ENCODE measurements at regions not wholly inside any gene's neighbourhood (a gene's known extent, or its start where the extent isn't known, plus 50 kb on each side); places are given as distances from the start of the nearest gene placed in this dataset.

DNA sequence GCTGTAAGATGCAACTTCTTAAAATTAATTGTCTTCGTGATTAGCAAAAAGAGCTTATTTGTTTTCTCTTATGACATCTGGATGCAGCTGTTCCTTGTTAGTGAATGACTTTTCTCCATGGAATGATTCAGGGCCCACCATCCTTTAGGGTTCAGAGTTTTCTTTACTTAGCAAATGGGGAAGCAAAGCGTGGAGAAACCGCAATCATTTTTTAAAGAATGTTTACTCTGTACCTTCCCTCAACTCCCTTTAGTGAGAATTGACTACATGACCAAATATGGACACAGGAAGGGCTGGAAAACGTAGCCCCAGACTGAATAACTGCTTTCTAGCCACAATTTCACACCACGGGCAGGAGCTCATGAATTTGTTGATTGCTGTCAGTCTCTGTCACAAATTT lies 130.1 kb downstream of the EDEM1 start:
- H3K9ac ChIP-seq (ENCODE audit: low read length in 5 of 5): no peak overlapping the region
- no peaks in the 10 kb centered on the region for H3K4me1 ChIP-seq (ENCODE audit: control insufficient read depth in 5 of 5, insufficient read depth in 5 of 5, low read length in 5 of 5)
- no peaks in the 10 kb centered on the region for H3K27me3 ChIP-seq (ENCODE audit: control insufficient read depth in 5 of 5, insufficient read depth in 4 of 5, low read length in 5 of 5)
- H3K36me3 ChIP-seq (ENCODE audit: control insufficient read depth in 5 of 5, insufficient read depth in 5 of 5, low read length in 5 of 5): no peaks in the 10 kb centered on the region
- peaks cover 0 to 4% (median 0%) of the 10 kb centered on the region in 5 donors for H3K9me3 ChIP-seq (ENCODE audit: control insufficient read depth in 5 of 5, low read length in 5 of 5)
- no peak overlapping the region for H3K27ac ChIP-seq (ENCODE audit: low read depth, low read length)
- H3K4me3 ChIP-seq (ENCODE audit: low read depth in 1 of 5, low read length in 5 of 5): no peak overlapping the region

DNA sequence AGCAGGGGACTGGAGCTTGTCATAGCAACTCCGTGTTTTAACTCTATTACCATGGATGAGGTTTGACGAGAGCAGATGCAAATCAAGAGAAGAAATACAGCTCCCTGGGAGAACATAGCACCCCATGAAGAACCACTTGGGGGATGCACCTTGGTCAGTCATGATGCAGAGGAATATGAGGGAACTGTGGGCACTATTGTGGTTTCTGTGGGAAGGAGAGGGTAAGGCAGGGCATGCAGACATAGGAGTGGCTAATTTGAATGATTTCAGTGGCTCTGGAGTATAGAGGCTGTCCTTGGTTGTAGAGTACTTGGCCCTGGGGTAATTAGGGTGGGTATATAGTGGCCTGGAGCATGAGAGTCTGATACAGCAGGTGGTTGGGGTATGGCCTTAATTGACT lies 131.9 kb downstream of the EDEM1 start:
- Histone ChIP-seq H3K36me3 (ENCODE audit: control insufficient read depth in 5 of 5, insufficient read depth in 5 of 5, low read length in 5 of 5) (no peaks in the 10 kb centered on the region), H3K4me3 (ENCODE audit: low read depth in 1 of 5, low read length in 5 of 5) (no peak overlapping the region), H3K27me3 (ENCODE audit: control insufficient read depth in 5 of 5, insufficient read depth in 4 of 5, low read length in 5 of 5) (no peaks in the 10 kb centered on the region), H3K9ac (ENCODE audit: low read length in 5 of 5) (no peak overlapping the region), H3K9me3 (ENCODE audit: control insufficient read depth in 5 of 5, low read length in 5 of 5) (peaks cover 0 to 4% (median 0%) of the 10 kb centered on the region in 5 donors), H3K27ac (ENCODE audit: low read depth, low read length) (no peak overlapping the region), H3K4me1 (ENCODE audit: control insufficient read depth in 5 of 5, insufficient read depth in 5 of 5, low read length in 5 of 5) (no peaks in the 10 kb centered on the region)

DNA sequence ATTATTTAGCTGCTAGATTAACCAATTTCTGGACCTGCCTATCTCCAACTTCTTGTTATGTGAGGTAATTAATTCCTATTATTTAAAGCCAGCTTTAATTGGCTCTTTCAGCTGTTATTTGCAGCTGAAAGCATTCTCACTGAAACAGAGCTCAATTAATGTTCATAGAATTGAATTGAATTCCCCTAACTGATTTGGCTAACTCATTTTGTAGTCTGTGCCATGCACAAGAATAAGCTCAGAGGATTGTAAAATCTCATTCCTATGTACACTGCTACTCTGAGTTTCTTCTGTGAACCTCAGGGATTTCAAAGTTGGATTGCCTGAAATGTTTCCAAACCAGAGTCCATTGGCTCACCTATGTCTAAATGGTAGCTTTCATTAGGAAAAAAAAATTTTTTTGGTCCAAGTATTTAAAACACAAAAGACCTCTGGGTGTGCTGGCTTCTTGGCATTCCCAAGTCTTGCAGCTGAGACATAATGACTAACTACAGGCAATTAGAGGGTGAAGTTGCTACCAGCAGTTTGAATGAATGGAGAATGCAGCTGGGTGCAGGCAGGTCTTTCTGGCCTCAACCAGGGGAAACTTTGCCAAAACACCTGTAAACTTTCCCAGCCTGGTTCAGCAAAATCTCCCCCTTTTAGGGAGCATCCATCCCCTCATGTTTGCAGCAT lies 134.3 kb downstream of the EDEM1 start:
- Histone ChIP-seq H3K9ac (ENCODE audit: low read length in 5 of 5) (no peak overlapping the region), H3K4me1 (ENCODE audit: control insufficient read depth in 5 of 5, insufficient read depth in 5 of 5, low read length in 5 of 5) (no peaks in the 10 kb centered on the region), H3K9me3 (ENCODE audit: control insufficient read depth in 5 of 5, low read length in 5 of 5) (peaks cover 0 to 5% (median 0%) of the 10 kb centered on the region in 5 donors), H3K27me3 (ENCODE audit: control insufficient read depth in 5 of 5, insufficient read depth in 4 of 5, low read length in 5 of 5) (no peaks in the 10 kb centered on the region), H3K36me3 (ENCODE audit: control insufficient read depth in 5 of 5, insufficient read depth in 5 of 5, low read length in 5 of 5) (no peaks in the 10 kb centered on the region), H3K4me3 (ENCODE audit: low read depth in 1 of 5, low read length in 5 of 5) (no peak overlapping the region), H3K27ac (ENCODE audit: low read depth, low read length) (no peak overlapping the region)

DNA sequence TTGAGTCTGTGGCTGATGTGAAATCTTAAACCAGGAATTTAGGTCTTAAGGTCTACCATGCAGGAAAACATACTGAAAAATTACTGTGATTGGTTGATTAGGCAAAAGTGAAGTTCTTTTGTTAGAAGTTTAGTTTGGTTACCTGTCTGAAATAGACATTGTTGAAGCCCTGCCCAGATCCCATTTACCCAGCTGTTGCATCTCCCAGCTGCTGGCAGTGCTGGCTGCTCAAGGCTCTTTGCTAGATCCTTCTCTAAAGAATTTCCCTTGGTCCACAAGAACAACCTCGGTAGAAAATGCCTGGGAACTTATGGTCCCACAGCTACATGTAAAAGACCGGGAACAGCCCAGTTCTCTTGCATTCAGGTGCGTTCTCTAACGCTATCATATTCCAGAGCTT lies 137.3 kb downstream of the EDEM1 start:
- H3K4me3 ChIP-seq (ENCODE audit: low read depth in 1 of 5, low read length in 5 of 5): no peak overlapping the region
- H3K27ac ChIP-seq (ENCODE audit: low read depth, low read length): no peak overlapping the region
- no peaks in the 10 kb centered on the region for H3K27me3 ChIP-seq (ENCODE audit: control insufficient read depth in 5 of 5, insufficient read depth in 4 of 5, low read length in 5 of 5)
- no peaks in the 10 kb centered on the region for H3K36me3 ChIP-seq (ENCODE audit: control insufficient read depth in 5 of 5, insufficient read depth in 5 of 5, low read length in 5 of 5)
- no peaks in the 10 kb centered on the region for H3K4me1 ChIP-seq (ENCODE audit: control insufficient read depth in 5 of 5, insufficient read depth in 5 of 5, low read length in 5 of 5)
- H3K9ac ChIP-seq (ENCODE audit: low read length in 5 of 5): no peak overlapping the region
- H3K9me3 ChIP-seq (ENCODE audit: control insufficient read depth in 5 of 5, low read length in 5 of 5): peaks cover 0 to 5% (median 0%) of the 10 kb centered on the region in 5 donors

DNA sequence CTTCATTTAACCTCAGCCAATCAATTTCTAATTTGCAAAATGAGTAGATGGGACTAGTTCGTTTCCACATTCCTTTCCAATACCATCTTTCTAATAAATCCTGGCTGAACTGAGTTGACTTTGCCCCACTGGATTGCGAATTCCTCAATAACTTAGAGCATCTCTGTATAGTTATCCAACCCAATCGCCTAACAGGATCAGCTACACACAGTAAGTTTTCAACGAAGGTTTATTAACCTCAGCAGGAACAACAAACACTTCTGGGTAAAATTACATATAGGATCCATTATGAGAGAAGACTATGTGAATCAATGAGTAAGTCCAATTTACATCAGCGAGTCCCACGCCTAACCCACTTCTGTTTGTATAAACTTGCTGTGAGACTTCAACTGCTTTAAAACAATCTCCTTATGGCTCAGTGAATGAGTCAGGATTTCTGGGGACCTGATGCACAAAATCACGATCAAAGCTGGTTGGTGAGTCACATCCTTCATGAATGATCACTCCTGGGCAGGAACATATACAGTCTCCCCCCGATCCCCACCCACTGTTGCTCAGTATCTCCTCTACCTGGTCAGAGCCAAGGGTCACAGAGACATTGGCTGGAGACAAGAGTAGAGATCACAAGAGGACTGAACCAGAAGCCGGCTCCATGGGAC lies 142.8 kb downstream of the EDEM1 start:
- H3K4me3 ChIP-seq (ENCODE audit: low read depth in 1 of 5, low read length in 5 of 5): no peak overlapping the region
- H3K27me3 ChIP-seq (ENCODE audit: control insufficient read depth in 5 of 5, insufficient read depth in 4 of 5, low read length in 5 of 5): no peaks in the 10 kb centered on the region
- no peaks in the 10 kb centered on the region for H3K36me3 ChIP-seq (ENCODE audit: control insufficient read depth in 5 of 5, insufficient read depth in 5 of 5, low read length in 5 of 5)
- peaks cover 0 to 5% (median 0%) of the 10 kb centered on the region in 5 donors for H3K9me3 ChIP-seq (ENCODE audit: control insufficient read depth in 5 of 5, low read length in 5 of 5)
- H3K27ac ChIP-seq (ENCODE audit: low read depth, low read length): no peak overlapping the region
- H3K9ac ChIP-seq (ENCODE audit: low read length in 5 of 5): no peak overlapping the region
- H3K4me1 ChIP-seq (ENCODE audit: control insufficient read depth in 5 of 5, insufficient read depth in 5 of 5, low read length in 5 of 5): no peaks in the 10 kb centered on the region

DNA sequence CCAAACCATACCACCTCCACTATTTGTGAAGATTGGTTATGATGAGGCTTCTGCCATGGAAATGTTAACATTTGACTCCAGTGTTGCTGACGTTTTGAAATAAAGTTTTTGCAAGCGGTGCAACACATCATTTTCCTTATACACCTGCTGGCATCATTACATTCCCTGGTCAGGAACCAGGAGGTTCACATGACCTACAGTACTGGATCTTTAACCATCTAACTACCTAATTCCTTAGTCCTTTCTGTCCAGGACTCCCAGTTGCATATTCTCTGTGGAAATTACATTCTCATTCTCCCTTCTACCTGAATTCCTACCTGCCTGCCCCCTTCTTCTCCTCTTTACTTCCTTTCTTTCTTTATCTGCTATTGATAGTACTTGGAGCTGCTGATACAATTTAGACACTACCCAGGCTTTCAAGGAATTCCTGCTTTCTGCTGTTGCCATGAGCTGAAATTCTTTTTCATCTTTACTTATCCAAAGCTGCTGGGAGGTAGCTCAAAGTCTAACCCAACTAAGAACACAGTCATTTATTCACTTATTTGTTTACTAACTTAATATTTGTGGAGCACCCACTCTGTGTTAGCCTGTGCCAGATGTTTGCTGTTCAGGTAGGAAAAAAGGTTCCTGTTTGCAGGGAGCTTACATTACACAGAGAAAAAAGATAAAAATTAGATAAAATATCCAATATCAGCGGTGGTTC lies 144.2 kb downstream of the EDEM1 start:
- no peaks in the 10 kb centered on the region for H3K36me3 ChIP-seq (ENCODE audit: control insufficient read depth in 5 of 5, insufficient read depth in 5 of 5, low read length in 5 of 5)
- no peaks in the 10 kb centered on the region for H3K9me3 ChIP-seq (ENCODE audit: control insufficient read depth in 5 of 5, low read length in 5 of 5)
- no peak overlapping the region for H3K27ac ChIP-seq (ENCODE audit: low read depth, low read length)
- H3K4me3 ChIP-seq (ENCODE audit: low read depth in 1 of 5, low read length in 5 of 5): no peak overlapping the region
- no peak overlapping the region for H3K9ac ChIP-seq (ENCODE audit: low read length in 5 of 5)
- no peaks in the 10 kb centered on the region for H3K4me1 ChIP-seq (ENCODE audit: control insufficient read depth in 5 of 5, insufficient read depth in 5 of 5, low read length in 5 of 5)
- H3K27me3 ChIP-seq (ENCODE audit: control insufficient read depth in 5 of 5, insufficient read depth in 4 of 5, low read length in 5 of 5): no peaks in the 10 kb centered on the region

DNA sequence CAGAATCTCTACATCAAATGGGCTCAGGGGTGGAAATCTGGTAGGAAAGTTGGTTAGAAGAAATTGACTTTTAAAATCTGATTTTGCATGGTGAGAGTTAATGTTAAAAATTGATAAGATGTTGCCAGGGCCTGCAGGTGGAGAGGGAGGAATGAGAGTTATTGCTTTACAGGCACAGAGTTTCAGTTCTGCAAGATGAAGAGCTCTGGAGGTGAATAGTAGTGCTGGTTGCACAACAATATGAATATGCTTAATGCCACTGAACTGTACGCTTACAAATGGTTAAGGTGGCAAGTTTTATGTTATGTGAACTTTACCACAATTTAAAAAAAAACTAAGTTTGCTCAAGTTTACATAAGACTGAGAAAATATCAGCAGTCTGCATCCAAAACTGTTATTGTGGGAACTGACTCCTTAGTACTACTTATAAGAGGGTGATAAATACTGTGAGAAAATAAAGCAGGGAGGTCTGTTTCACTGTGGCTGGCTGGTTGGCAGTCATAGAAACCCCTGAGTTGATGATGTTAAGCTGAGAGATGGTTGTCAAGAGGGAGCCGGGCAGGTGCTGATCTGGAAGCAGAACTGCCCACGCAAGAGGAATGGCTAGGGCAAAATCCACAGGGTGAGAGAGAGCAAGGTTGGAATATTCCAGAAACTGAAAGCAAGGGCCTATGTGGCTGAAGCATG lies 144.9 kb downstream of the EDEM1 start:
- Histone ChIP-seq H3K4me1 (ENCODE audit: control insufficient read depth in 5 of 5, insufficient read depth in 5 of 5, low read length in 5 of 5) (no peaks in the 10 kb centered on the region), H3K27me3 (ENCODE audit: control insufficient read depth in 5 of 5, insufficient read depth in 4 of 5, low read length in 5 of 5) (no peaks in the 10 kb centered on the region), H3K27ac (ENCODE audit: low read depth, low read length) (no peak overlapping the region), H3K4me3 (ENCODE audit: low read depth in 1 of 5, low read length in 5 of 5) (no peak overlapping the region), H3K9me3 (ENCODE audit: control insufficient read depth in 5 of 5, low read length in 5 of 5) (no peaks in the 10 kb centered on the region), H3K36me3 (ENCODE audit: control insufficient read depth in 5 of 5, insufficient read depth in 5 of 5, low read length in 5 of 5) (no peaks in the 10 kb centered on the region), H3K9ac (ENCODE audit: low read length in 5 of 5) (no peak overlapping the region)

DNA sequence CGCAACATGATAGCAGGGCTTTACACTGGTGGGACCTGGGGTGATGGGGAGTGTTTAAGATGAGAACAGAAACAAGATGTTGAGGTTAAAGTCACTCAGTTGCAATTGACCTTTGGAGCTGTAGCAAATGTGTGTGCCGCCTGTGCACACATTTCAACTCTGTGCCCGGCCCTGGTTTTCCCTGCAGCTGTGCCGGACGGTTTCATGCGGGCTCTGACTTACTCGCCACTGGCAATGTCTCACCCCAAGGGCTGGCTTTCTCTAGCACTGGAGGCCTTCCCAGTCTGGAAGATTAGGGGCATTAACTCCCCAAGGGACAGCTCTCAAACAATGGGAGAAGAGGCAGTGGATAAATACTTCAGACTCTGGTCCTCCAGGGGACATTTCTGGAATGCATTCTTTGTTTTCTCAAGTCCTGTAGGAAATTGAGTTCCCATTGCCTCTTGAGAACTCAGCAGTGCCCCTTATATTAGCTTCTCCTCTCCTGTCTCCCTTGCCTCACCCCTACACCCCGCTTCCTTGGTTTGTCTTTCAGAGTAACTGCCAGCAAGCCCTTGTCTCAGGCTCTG lies 152.5 kb downstream of the EDEM1 start:
- H3K4me1 ChIP-seq (ENCODE audit: control insufficient read depth in 5 of 5, insufficient read depth in 5 of 5, low read length in 5 of 5): no peaks in the 10 kb centered on the region
- no peak overlapping the region for H3K27ac ChIP-seq (ENCODE audit: low read depth, low read length)
- no peaks in the 10 kb centered on the region for H3K27me3 ChIP-seq (ENCODE audit: control insufficient read depth in 5 of 5, insufficient read depth in 4 of 5, low read length in 5 of 5)
- no peaks in the 10 kb centered on the region for H3K9me3 ChIP-seq (ENCODE audit: control insufficient read depth in 5 of 5, low read length in 5 of 5)
- H3K36me3 ChIP-seq (ENCODE audit: control insufficient read depth in 5 of 5, insufficient read depth in 5 of 5, low read length in 5 of 5): no peaks in the 10 kb centered on the region
- no peak overlapping the region for H3K9ac ChIP-seq (ENCODE audit: low read length in 5 of 5)
- no peak overlapping the region for H3K4me3 ChIP-seq (ENCODE audit: low read depth in 1 of 5, low read length in 5 of 5)

DNA sequence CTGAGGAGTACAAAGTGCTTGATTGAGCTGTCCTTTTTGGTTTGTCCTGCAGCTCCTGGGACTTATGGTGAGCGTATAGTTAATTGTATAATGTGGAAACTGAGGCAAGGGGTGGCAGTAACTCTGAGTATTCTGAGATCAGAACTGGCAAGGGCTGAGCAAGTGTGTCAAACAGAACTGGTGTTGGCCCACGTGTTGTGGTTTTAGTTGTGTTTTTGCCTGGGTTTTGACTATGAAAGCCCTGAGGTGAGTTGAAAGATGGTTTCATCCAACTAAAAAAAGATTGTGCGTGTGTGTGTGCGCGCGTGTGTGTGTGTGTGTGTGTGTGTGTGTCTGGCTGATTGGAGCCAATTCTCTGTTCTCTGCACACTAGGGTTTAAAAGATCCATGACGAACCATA lies 154.1 kb downstream of the EDEM1 start:
- no peak overlapping the region for H3K27ac ChIP-seq (ENCODE audit: low read depth, low read length)
- no peaks in the 10 kb centered on the region for H3K36me3 ChIP-seq (ENCODE audit: control insufficient read depth in 5 of 5, insufficient read depth in 5 of 5, low read length in 5 of 5)
- H3K9ac ChIP-seq (ENCODE audit: low read length in 5 of 5): no peak overlapping the region
- H3K4me3 ChIP-seq (ENCODE audit: low read depth in 1 of 5, low read length in 5 of 5): no peak overlapping the region
- no peaks in the 10 kb centered on the region for H3K4me1 ChIP-seq (ENCODE audit: control insufficient read depth in 5 of 5, insufficient read depth in 5 of 5, low read length in 5 of 5)
- H3K9me3 ChIP-seq (ENCODE audit: control insufficient read depth in 5 of 5, low read length in 5 of 5): no peaks in the 10 kb centered on the region
- peaks cover 0 to 2% (median 0%) of the 10 kb centered on the region in 5 donors for H3K27me3 ChIP-seq (ENCODE audit: control insufficient read depth in 5 of 5, insufficient read depth in 4 of 5, low read length in 5 of 5)
